Neural progenitor cell (in vitro differentiated cells): ENCODE measurements at regions not wholly inside any gene's neighbourhood (a gene's known extent, or its start where the extent isn't known, plus 50 kb on each side); places are given as distances from the start of the nearest gene placed in this dataset.

Source experiments
- EZH2 ChIP-seq: fragments of 200-600 bp; sonication (generic); IDR thresholded peaks from 2 replicates; pipeline ENCODE4 v1.6.1; 2017; ENCODE audit warnings: antibody characterized with exemption, mild to moderate bottlenecking, moderate library complexity
- EZH2phosphoT487 ChIP-seq: fragments of 200-600 bp; sonication (generic); IDR thresholded peaks from 2 replicates; pipeline ENCODE4 v1.6.1; 2017; ENCODE audit warnings: antibody characterized with exemption
- TF ChIP-seq, protein P1 (sequence below): fragments of 200-600 bp; sonication (generic); IDR thresholded peaks from 2 replicates; pipeline ENCODE4 v1.5.1; 2017; ENCODE audit warnings: antibody characterized with exemption, mild to moderate bottlenecking

DNA sequence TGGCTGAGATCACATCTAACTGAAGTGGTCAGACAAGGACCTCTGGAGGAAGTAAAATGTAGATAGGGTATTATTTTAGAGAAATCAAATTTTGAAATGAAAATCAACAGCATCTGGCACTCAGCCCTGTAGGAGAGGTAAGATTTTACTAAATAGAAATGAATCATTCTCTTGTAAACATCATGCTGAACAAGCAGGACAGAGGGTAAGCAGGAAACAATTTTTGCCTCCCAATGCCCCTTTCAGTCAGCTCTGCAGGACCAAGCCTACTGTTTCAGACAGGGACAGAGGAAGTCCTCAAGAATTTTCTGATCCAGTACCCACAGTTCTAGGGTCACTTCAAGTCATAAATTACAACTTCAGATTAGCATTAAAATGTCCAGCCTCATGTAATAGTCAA lies 190.1 kb downstream of the ESM1 start:
- TF ChIP-seq, protein P1, sequence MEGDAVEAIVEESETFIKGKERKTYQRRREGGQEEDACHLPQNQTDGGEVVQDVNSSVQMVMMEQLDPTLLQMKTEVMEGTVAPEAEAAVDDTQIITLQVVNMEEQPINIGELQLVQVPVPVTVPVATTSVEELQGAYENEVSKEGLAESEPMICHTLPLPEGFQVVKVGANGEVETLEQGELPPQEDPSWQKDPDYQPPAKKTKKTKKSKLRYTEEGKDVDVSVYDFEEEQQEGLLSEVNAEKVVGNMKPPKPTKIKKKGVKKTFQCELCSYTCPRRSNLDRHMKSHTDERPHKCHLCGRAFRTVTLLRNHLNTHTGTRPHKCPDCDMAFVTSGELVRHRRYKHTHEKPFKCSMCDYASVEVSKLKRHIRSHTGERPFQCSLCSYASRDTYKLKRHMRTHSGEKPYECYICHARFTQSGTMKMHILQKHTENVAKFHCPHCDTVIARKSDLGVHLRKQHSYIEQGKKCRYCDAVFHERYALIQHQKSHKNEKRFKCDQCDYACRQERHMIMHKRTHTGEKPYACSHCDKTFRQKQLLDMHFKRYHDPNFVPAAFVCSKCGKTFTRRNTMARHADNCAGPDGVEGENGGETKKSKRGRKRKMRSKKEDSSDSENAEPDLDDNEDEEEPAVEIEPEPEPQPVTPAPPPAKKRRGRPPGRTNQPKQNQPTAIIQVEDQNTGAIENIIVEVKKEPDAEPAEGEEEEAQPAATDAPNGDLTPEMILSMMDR = no peak
- TF ChIP-seq EZH2phosphoT487 (no peak), EZH2 (no peak)
